ENCODE measurements at regions not wholly inside any gene's neighbourhood (a gene's known extent, or its start where the extent isn't known, plus 50 kb on each side); places are given as distances from the start of the nearest gene placed in this dataset.

DNA sequence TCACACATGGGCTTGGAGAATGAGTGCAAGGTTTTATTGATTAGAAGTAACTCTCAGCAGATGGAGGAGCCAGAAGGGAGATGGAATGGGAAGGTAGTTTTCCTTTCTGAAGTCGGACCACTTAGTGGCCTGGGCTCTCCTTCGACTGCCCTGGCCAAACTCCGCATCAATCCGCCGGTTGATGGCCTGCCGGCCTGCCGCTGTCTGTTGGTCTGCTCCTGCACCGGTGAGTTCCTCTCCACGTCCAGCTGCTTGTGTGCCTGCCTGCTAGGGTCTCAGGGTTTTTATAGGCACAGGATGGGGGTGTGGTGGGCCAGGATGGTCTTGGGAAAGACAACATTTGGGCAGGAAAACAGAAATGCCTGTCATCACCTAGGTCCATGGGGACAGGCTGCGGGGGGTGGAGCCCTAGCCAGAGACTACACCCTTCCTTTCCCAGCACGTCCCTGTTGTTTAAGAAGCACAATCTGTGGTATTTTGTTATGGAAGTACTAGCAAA, 837.0 kb downstream of the PDCD6IP start:
- TF ChIP-seq, protein P1, sequence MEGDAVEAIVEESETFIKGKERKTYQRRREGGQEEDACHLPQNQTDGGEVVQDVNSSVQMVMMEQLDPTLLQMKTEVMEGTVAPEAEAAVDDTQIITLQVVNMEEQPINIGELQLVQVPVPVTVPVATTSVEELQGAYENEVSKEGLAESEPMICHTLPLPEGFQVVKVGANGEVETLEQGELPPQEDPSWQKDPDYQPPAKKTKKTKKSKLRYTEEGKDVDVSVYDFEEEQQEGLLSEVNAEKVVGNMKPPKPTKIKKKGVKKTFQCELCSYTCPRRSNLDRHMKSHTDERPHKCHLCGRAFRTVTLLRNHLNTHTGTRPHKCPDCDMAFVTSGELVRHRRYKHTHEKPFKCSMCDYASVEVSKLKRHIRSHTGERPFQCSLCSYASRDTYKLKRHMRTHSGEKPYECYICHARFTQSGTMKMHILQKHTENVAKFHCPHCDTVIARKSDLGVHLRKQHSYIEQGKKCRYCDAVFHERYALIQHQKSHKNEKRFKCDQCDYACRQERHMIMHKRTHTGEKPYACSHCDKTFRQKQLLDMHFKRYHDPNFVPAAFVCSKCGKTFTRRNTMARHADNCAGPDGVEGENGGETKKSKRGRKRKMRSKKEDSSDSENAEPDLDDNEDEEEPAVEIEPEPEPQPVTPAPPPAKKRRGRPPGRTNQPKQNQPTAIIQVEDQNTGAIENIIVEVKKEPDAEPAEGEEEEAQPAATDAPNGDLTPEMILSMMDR (IDR thresholded peaks at IDR 0.05; ENCODE audit: extremely low read depth in 1 of 2, insufficient read depth in 1 of 2, low read depth in 1 of 2, low read length in 2 of 2): no peak
- TF ChIP-seq, protein P2, sequence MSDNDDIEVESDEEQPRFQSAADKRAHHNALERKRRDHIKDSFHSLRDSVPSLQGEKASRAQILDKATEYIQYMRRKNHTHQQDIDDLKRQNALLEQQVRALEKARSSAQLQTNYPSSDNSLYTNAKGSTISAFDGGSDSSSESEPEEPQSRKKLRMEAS (IDR thresholded peaks at IDR 0.05; ENCODE audit: insufficient read depth, insufficient read length): no peak
- TF ChIP-seq GATA2 (IDR thresholded peaks at IDR 0.05; ENCODE audit: insufficient read depth, insufficient read length, low read depth, low read length): no peak
- no peak for TF ChIP-seq MYC (IDR thresholded peaks at IDR 0.05; ENCODE audit: low read depth, low read length)
- TF ChIP-seq EZH2 (IDR thresholded peaks at IDR 0.05; ENCODE audit: borderline replicate concordance, low read depth, low read length, severe bottlenecking): no peak
- TF ChIP-seq FOS (IDR thresholded peaks at IDR 0.05; ENCODE audit: borderline replicate concordance, insufficient read depth, low read length): no peak
- TF ChIP-seq POLR2AphosphoS5 (IDR thresholded peaks at IDR 0.05; ENCODE audit: insufficient read depth, low read depth, low read length): no peak
- TF ChIP-seq JUN (IDR thresholded peaks at IDR 0.05; ENCODE audit: borderline replicate concordance, insufficient read depth, insufficient read length, low read depth): no peak
- no peak for TF ChIP-seq POLR2A (IDR thresholded peaks at IDR 0.05; ENCODE audit: low read depth, low read length)
- Histone ChIP-seq H4K20me1 (replicated peaks; ENCODE audit: control insufficient read depth, extremely low read depth, insufficient read depth, low read length) (no peaks in the 10 kb centered on the region), H2AFZ (ENCODE audit: low read depth, low read length) (no peak overlapping the region), H3K9me3 (replicated peaks; ENCODE audit: control insufficient read depth, insufficient read depth, low read length) (no peaks in the 10 kb centered on the region), H3K4me2 (ENCODE audit: insufficient read depth, low read length) (no peak overlapping the region), H3K79me2 (ENCODE audit: control insufficient read depth, insufficient read depth, low read length) (no peaks in the 10 kb centered on the region), H3K36me3 (ENCODE audit: control insufficient read depth in 2 of 2, extremely low read depth in 1 of 2, insufficient read depth in 2 of 2, low read length in 2 of 2) (no peaks in the 10 kb centered on the region), H3K9me1 (replicated peaks; ENCODE audit: control insufficient read depth, extremely low read depth, insufficient read depth, low read length) (no peaks in the 10 kb centered on the region), H3K4me3 (replicated peaks in 1 of 3; ENCODE audit: insufficient read depth in 1 of 3, low read depth in 1 of 3, low read length in 3 of 3) (no peak overlapping the region), H3K9ac (replicated peaks; ENCODE audit: extremely low read depth, insufficient read depth, low read length) (no peak overlapping the region), H3K27me3 (ENCODE audit: control insufficient read depth in 2 of 2, insufficient read depth in 2 of 2, low read length in 2 of 2) (no peaks in the 10 kb centered on the region), H3K4me1 (ENCODE audit: control insufficient read depth, extremely low read depth, insufficient read depth, low read length) (no peaks in the 10 kb centered on the region), H3K27ac (ENCODE audit: insufficient read depth, low read depth, low read length) (no peak overlapping the region)
- no TSS peak for BruUV-seq (replicated peaks)
- ChIA-PET POLR2A (no interaction called here), CTCF (no interaction called here)
- intact Hi-C loops (cut with micrococcal nuclease): no loop called here
- no peak for DNase-seq (ENCODE audit: low read depth, low spot score)
- FAIRE-seq: no peak
- dilution Hi-C loops (cut with MboI; ENCODE audit: extremely low pct_ligation_motif_present, low sequenced_read_pairs): no loop called here

All from endothelial cell of umbilical vein (primary cell).